ENCODE measurements at regions not wholly inside any gene's neighbourhood (a gene's known extent, or its start where the extent isn't known, plus 50 kb on each side); places are given as distances from the start of the nearest gene placed in this dataset.

GRCh38 chr2:57878171-57878865, 168.3 kb upstream of the VRK2 start:
- Histone ChIP-seq H3K4me1 (no peaks in the 10 kb centered on the region), H3K27me3 (no peaks in the 10 kb centered on the region), H3K4me3 (no peak overlapping the region), H3K9me3 (no peaks in the 10 kb centered on the region), H3K36me3 (no peaks in the 10 kb centered on the region), H3K27ac (no peak overlapping the region)
- ATAC-seq (no peak), DNase-seq (no peak)
- intact Hi-C loops (cut with DNase I): no loop called here
- TF ChIP-seq, protein P1, sequence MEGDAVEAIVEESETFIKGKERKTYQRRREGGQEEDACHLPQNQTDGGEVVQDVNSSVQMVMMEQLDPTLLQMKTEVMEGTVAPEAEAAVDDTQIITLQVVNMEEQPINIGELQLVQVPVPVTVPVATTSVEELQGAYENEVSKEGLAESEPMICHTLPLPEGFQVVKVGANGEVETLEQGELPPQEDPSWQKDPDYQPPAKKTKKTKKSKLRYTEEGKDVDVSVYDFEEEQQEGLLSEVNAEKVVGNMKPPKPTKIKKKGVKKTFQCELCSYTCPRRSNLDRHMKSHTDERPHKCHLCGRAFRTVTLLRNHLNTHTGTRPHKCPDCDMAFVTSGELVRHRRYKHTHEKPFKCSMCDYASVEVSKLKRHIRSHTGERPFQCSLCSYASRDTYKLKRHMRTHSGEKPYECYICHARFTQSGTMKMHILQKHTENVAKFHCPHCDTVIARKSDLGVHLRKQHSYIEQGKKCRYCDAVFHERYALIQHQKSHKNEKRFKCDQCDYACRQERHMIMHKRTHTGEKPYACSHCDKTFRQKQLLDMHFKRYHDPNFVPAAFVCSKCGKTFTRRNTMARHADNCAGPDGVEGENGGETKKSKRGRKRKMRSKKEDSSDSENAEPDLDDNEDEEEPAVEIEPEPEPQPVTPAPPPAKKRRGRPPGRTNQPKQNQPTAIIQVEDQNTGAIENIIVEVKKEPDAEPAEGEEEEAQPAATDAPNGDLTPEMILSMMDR (IDR thresholded peaks at IDR 0.05): no peak

DNA sequence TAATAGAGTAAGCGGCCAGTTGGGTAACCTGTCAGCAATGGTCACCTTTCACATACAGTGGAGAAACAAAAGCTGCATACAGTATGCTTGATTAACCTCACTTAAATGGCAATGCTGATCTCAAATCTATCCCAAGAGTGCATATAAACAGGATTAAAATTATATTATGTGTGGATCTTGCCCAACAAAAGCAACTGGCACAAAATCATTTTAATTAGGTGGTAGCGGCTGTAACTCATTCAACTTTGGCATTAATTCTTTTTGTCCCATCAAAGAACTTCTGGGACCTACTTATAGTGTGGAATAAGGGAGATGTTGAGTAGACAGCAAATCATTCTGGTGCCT, 167.8 kb upstream of the VRK2 start:
- Histone ChIP-seq H3K4me1 (no peaks in the 10 kb centered on the region), H3K27me3 (no peaks in the 10 kb centered on the region), H3K9me3 (no peaks in the 10 kb centered on the region), H3K36me3 (no peaks in the 10 kb centered on the region), H3K4me3 (no peak overlapping the region), H3K27ac (no peak overlapping the region)
- TF ChIP-seq, protein P1 (IDR thresholded peaks at IDR 0.05): no peak
- intact Hi-C loops (cut with DNase I): no loop called here
- ATAC-seq (no peak), DNase-seq (no peak)

DNA sequence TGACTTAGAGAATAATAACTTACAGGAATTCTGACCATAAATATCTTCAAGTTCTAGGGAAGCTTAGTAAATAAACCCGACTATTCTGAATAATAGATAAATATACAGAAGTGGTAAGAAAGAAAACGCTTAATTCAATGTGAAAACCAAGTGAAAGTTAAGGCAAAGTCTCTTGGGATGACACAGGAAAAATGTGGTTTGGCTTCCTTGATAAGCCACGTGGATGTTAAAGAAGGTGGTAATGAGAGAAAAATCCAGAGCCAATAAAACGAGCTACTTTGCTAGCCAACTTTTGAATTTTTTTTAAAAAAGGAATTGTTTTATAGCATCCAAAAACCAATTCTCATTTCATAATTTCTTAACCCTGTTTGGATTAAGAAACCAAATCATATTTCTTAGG, 166.2 kb upstream of the VRK2 start:
- Histone ChIP-seq H3K27ac (no peak overlapping the region), H3K27me3 (no peaks in the 10 kb centered on the region), H3K4me3 (no peak overlapping the region), H3K9me3 (no peaks in the 10 kb centered on the region), H3K36me3 (no peaks in the 10 kb centered on the region), H3K4me1 (no peaks in the 10 kb centered on the region)
- ATAC-seq (no peak), DNase-seq (no peak)
- intact Hi-C loops (cut with DNase I): no loop called here
- TF ChIP-seq, protein P1 (IDR thresholded peaks at IDR 0.05): no peak

DNA sequence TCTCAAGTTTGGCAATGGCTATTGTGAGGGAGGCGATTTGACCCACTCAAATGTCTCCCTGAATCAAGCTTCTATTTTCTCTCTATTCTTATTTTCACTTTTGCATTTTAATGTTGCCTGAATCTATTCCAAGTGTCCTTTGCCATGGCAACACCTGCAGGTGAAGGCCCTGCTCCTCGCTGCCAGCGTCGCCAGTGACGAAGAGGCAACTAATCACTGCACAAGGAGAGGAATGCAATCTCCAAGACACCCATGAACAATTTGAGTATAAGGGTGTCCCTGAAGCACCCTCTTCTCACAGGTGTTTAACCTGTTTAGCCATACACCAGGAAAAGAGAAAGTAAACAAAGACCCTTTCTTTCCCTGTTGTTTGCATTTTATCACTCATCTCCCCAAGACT, 165.6 kb upstream of the VRK2 start:
- TF ChIP-seq, protein P1 (IDR thresholded peaks at IDR 0.05): no peak
- DNase-seq (no peak), ATAC-seq (no peak)
- Histone ChIP-seq H3K27ac (no peak overlapping the region), H3K36me3 (no peaks in the 10 kb centered on the region), H3K4me3 (no peak overlapping the region), H3K9me3 (no peaks in the 10 kb centered on the region), H3K4me1 (no peaks in the 10 kb centered on the region), H3K27me3 (no peaks in the 10 kb centered on the region)
- intact Hi-C loops (cut with DNase I): no loop called here

DNA sequence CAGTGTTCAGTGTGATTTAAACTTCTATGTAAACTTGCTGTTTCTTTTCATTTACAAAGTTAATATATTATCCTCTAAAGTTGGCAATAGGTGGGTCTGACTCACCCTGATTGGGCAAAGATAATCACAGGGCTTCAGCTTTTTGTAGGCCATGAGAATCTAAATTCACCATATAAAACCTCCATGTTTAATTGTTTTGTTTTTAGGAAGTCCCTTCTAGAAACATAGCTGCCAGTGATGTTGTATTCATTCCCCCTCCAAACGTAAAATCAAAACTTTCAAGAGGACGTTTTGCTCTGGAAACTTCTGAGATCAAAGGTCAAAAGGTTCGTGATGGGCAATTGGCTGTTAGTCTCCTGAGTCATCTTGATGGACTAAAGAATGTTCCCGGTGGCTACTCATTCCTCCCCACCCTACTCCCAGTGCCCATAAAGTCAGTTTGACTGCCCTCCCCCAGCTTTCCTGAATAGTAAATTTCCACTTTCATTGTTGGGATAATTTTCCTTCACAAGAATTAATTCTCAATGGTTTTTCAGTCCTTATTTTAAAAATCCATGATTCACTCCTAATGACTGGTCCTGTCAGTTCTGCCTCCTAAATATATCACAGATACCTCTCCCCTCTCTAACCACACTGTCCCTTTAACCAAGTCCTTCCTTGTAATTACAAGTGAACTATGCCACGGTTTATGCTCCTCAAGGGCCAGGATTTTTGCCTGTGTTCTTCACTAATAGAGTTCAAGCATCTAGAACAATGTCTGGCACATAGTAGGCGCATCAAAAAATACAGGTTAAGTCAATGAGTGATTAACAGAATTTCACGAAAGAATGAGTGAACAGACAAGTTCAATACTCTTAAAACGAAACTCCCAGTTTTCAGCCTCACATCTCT, 164.4 kb upstream of the VRK2 start:
- no peak overlapping the region for H3K4me3 ChIP-seq
- no peaks in the 10 kb centered on the region for H3K27me3 ChIP-seq
- H3K4me1 ChIP-seq: no peaks in the 10 kb centered on the region
- ATAC-seq (no peak), DNase-seq (no peak)
- no peaks in the 10 kb centered on the region for H3K9me3 ChIP-seq
- intact Hi-C loops (cut with DNase I): no loop called here
- H3K36me3 ChIP-seq: no peaks in the 10 kb centered on the region
- TF ChIP-seq, protein P1 (IDR thresholded peaks at IDR 0.05): no peak
- no peak overlapping the region for H3K27ac ChIP-seq
